SU-DHL-6 (cell line): ENCODE measurements at regions not wholly inside any gene's neighbourhood (a gene's known extent, or its start where the extent isn't known, plus 50 kb on each side); places are given as distances from the start of the nearest gene placed in this dataset.

ENCODE experiments used
- CTCF ChIP-seq: fragments of 200-600 bp; sonication (generic); IDR thresholded peaks from one replicate; pipeline ENCODE4 v1.5.1; 2017; ENCODE audit warnings: antibody characterized with exemption, mild to moderate bottlenecking, low read length, moderate library complexity; ENCODE audit not compliant: insufficient read depth, poor library complexity, severe bottlenecking
- EZH2phosphoT487 ChIP-seq: fragments of 200-600 bp; sonication (generic), shearing (Covaris generic); conservative IDR thresholded peaks from 2 replicates; pipeline ENCODE4 v1.6.1; 2018; ENCODE audit warnings: mild to moderate bottlenecking, antibody characterized with exemption, low read length, moderate library complexity, mixed read lengths

GRCh38 chr4:138010639-138011038 is 231.5 kb downstream of the SLC7A11 start:
- no peak for TF ChIP-seq CTCF
- no peak for TF ChIP-seq EZH2phosphoT487
